SK-N-MC (cell line): ENCODE measurements at regions not wholly inside any gene's neighbourhood (a gene's known extent, or its start where the extent isn't known, plus 50 kb on each side); places are given as distances from the start of the nearest gene placed in this dataset.

Experiments
- EZH2 ChIP-seq: fragments of 200-600 bp; sonication (generic); IDR thresholded peaks from one replicate; pipeline ENCODE4 v1.6.1; 2017; ENCODE audit warnings: antibody characterized with exemption
- POLR2AphosphoS5 ChIP-seq: IDR thresholded peaks from 2 replicates; pipeline ENCODE4 v1.6.1; 2012; ENCODE audit warnings: mild to moderate bottlenecking, low read depth, low read length, borderline replicate concordance

GRCh38 chr5:56358703-56359681 is 125.9 kb upstream of the ANKRD55 start:
- TF ChIP-seq POLR2AphosphoS5 = no peak
- no peak for TF ChIP-seq EZH2
